IMR-90 (cell line): ENCODE measurements at regions not wholly inside any gene's neighbourhood (a gene's known extent, or its start where the extent isn't known, plus 50 kb on each side); places are given as distances from the start of the nearest gene placed in this dataset.

Experiments
- ATAC-seq: fragments of 200-7000 bp; cut with Tn5 transposase; 2 replicates; pipeline ENCODE4 v1.9.1; 2020; ENCODE audit warnings: low read depth, mild to moderate bottlenecking, moderate library complexity
- BruUV-seq: library from RNA; stranded (reverse); fragments of 400-500 nt; replicated peaks from 2 replicates; lab custom pipeline; 2021; lab: Mats Ljungman, UMichigan
- CTCF ChIA-PET: fragments of 300-600 bp; formaldehyde crosslinking; extraction: SDS; loops from one replicate; lab custom pipeline; 2021; ENCODE audit warnings: antibody characterized with exemption; lab: Yijun Ruan, JAX
- POLR2A ChIA-PET: fragments of 300-600 bp; sonication (Branson Sonifier 250); formaldehyde crosslinking; loops from one replicate; lab custom pipeline; 2022; ENCODE audit warnings: antibody characterized with exemption; ENCODE audit not compliant: unreplicated experiment; lab: Charles Lee
- DNase-seq: peaks from one replicate; pipeline ENCODE4 v3.0.0; 2013
- H2AFZ ChIP-seq: replicated peaks from 2 replicates; pipeline ENCODE3; 2013; ENCODE audit warnings: low read length, mild to moderate bottlenecking; ENCODE audit not compliant: poor library complexity
- H2AK5ac ChIP-seq: 2 replicates; pipeline ENCODE4 v1.6.1; 2013; ENCODE audit warnings: low read depth, low read length, inconsistent platforms
- H2AK9ac ChIP-seq: replicated peaks from 2 replicates; pipeline ENCODE3; 2013; ENCODE audit warnings: mild to moderate bottlenecking, low read depth, low read length, moderate library complexity; ENCODE audit not compliant: poor library complexity
- H2BK120ac ChIP-seq: 2 replicates; pipeline ENCODE4 v1.6.1; 2013; ENCODE audit warnings: low read depth, low read length, inconsistent platforms
- H2BK15ac ChIP-seq: 3 replicates; pipeline ENCODE4 v1.6.1; 2013; ENCODE audit warnings: low read depth, low read length, inconsistent platforms
- H2BK20ac ChIP-seq: 2 replicates; pipeline ENCODE4 v1.6.1; 2013; ENCODE audit warnings: low read depth, mild to moderate bottlenecking, inconsistent platforms, low read length, moderate library complexity
- H2BK5ac ChIP-seq: 2 replicates; pipeline ENCODE4 v1.6.1; 2013; ENCODE audit warnings: mild to moderate bottlenecking, low read depth, low read length, inconsistent platforms; ENCODE audit not compliant: poor library complexity, severe bottlenecking
- H3K14ac ChIP-seq: replicated peaks from 2 replicates; pipeline ENCODE4 v1.6.1; 2013; ENCODE audit warnings: low read depth, low read length, inconsistent platforms
- H3K18ac ChIP-seq: 2 replicates; pipeline ENCODE4 v1.6.1; 2013; ENCODE audit warnings: low read depth, low read length, control low read depth
- H3K23ac ChIP-seq: 2 replicates; pipeline ENCODE4 v1.6.1; 2013; ENCODE audit warnings: low read depth, low read length, inconsistent platforms
- H3K27ac ChIP-seq: 2 replicates; pipeline ENCODE4 v1.5.1; 2013; ENCODE audit warnings: mild to moderate bottlenecking, control low read depth, low read length; ENCODE audit not compliant: insufficient read depth
- H3K27me3 ChIP-seq: 2 replicates; pipeline ENCODE4 v1.6.1; 2013; ENCODE audit warnings: low read length; ENCODE audit not compliant: control insufficient read depth, insufficient read depth
- H3K36me3 ChIP-seq: 2 replicates; pipeline ENCODE4 v1.6.1; 2013; ENCODE audit warnings: low read length, mixed read lengths; ENCODE audit not compliant: control insufficient read depth, insufficient read depth
- H3K4ac ChIP-seq: 2 replicates; pipeline ENCODE4 v1.6.1; 2013; ENCODE audit warnings: low read depth, low read length, inconsistent platforms
- H3K4me1 ChIP-seq: 2 replicates; pipeline ENCODE4 v1.6.1; 2013; ENCODE audit warnings: low read length, mixed read lengths; ENCODE audit not compliant: control insufficient read depth, insufficient read depth
- H3K4me2 ChIP-seq: 2 replicates; pipeline ENCODE4 v1.6.1; 2013; ENCODE audit warnings: low read depth, mild to moderate bottlenecking, control low read depth, low read length, moderate library complexity
- H3K4me3 ChIP-seq: 2 replicates; pipeline ENCODE4 v1.5.1; 2013; ENCODE audit warnings: low read depth, mild to moderate bottlenecking, control low read depth, low read length, moderate library complexity; ENCODE audit not compliant: insufficient read depth
- H3K56ac ChIP-seq: 2 replicates; pipeline ENCODE4 v1.6.1; 2013; ENCODE audit warnings: low read length, inconsistent platforms; ENCODE audit not compliant: insufficient read depth; ENCODE audit errors: extremely low read depth
- H3K79me1 ChIP-seq, 2 experiments: 2 replicates each; pipeline ENCODE4 v1.6.1; 2013; ENCODE audit warnings: low read length in 2 of 2, inconsistent platforms in 1 of 2, low read depth in 1 of 2
- H3K9ac ChIP-seq: 2 replicates; pipeline ENCODE4 v1.6.1; 2013; ENCODE audit warnings: low read depth, low read length, control low read depth
- H3K9me1 ChIP-seq: 2 replicates; pipeline ENCODE4 v1.6.1; 2013; ENCODE audit warnings: low read length, inconsistent platforms; ENCODE audit not compliant: insufficient read depth
- H3K9me3 ChIP-seq: 2 replicates; pipeline ENCODE4 v1.6.1; 2013; ENCODE audit warnings: low read length; ENCODE audit not compliant: control insufficient read depth, insufficient read depth
- H4K20me1 ChIP-seq: 2 replicates; pipeline ENCODE4 v1.6.1; 2013; ENCODE audit warnings: low read length, inconsistent platforms; ENCODE audit not compliant: insufficient read depth
- H4K5ac ChIP-seq: 2 replicates; pipeline ENCODE4 v1.6.1; 2013; ENCODE audit warnings: mild to moderate bottlenecking, low read depth, low read length, control low read depth
- H4K8ac ChIP-seq, 2 experiments: 2 replicates each; pipeline ENCODE4 v1.6.1; 2013; ENCODE audit warnings: low read depth in 2 of 2, low read length in 2 of 2, control low read depth in 1 of 2, inconsistent platforms in 1 of 2
- H4K91ac ChIP-seq: 2 replicates; pipeline ENCODE4 v1.6.1; 2013; ENCODE audit warnings: low read depth, low read length, inconsistent platforms; ENCODE audit not compliant: insufficient read depth
- CTCF ChIP-seq: conservative IDR thresholded peaks from 2 replicates; pipeline ENCODE4 v1.5.1; 2012; ENCODE audit warnings: mild to moderate bottlenecking, low read depth, low read length, improper control_type of control experiment
- ELK1 ChIP-seq: fragments of 150-350 bp; IDR thresholded peaks from 2 replicates; pipeline ENCODE4 v1.6.1; 2016; ENCODE audit warnings: low read depth, mild to moderate bottlenecking, low read length, moderate library complexity, borderline replicate concordance
- FOS ChIP-seq: fragments of 150-350 bp; IDR thresholded peaks from 2 replicates; pipeline ENCODE4 v1.6.1; 2016; ENCODE audit warnings: low read depth, low read length
- MAFK ChIP-seq: IDR thresholded peaks from 2 replicates; pipeline ENCODE4 v1.6.1; 2012; ENCODE audit warnings: low read depth, low read length, improper control_type of control experiment
- POLR2A ChIP-seq: IDR thresholded peaks from 2 replicates; pipeline ENCODE4 v1.6.1; 2012; ENCODE audit warnings: mild to moderate bottlenecking, low read depth, low read length
- RAD21 ChIP-seq: IDR thresholded peaks from 2 replicates; pipeline ENCODE4 v1.6.1; 2012; ENCODE audit warnings: low read length, improper control_type of control experiment
- SMC3 ChIP-seq: fragments of 150-350 bp; IDR thresholded peaks from 2 replicates; pipeline ENCODE4 v1.6.1; 2016; ENCODE audit warnings: low read depth, mild to moderate bottlenecking, antibody characterized with exemption, low read length, moderate library complexity
- USF2 ChIP-seq: fragments of 150-350 bp; IDR thresholded peaks from 2 replicates; pipeline ENCODE4 v1.6.1; 2017; ENCODE audit warnings: mild to moderate bottlenecking, antibody characterized with exemption, low read length, low read depth
- WGBS, 2 experiments: methylation state at CpG; one replicate each; pipeline versions ENCODE4 v1.1.5 to v1.1.7; 2013; ENCODE audit warnings: missing lambda C conversion rate in 2 of 2; ENCODE audit not compliant: insufficient read length in 1 of 2; ENCODE audit errors: extremely low coverage in 2 of 2; 5-methylcytosine and 5-hydroxymethylcytosine counted together
- dilution Hi-C: fragments of 300-500 bp; cut with HindIII; formaldehyde crosslinking; loops from one replicate; pipeline ENCODE4 v1.14.3; 2018; ENCODE audit warnings: low sequenced_read_pairs; ENCODE audit not compliant: unreplicated experiment
- in situ Hi-C: fragments of 300-500 bp; cut with MboI; formaldehyde crosslinking; loops from 3 replicates; pipeline ENCODE4 v1.14.3; 2019; ENCODE audit warnings: low sequenced_read_pairs, inconsistent platforms, mixed read lengths
- intact Hi-C: fragments of 100-400 bp; cut with micrococcal nuclease; formaldehyde crosslinking; loops from 2 replicates; pipeline ENCODE4 v1.10.0; 2022

GRCh38 chr9:3732077-3733038 is 206.6 kb upstream of the RFX3 start:
- H3K18ac ChIP-seq = no peak overlapping the region; the same call in 1 of the 2 replicates
- TF ChIP-seq FOS (0 out of 2 replicates have a peak, but pooled peaks have one; percentile 14), SMC3 (peak; percentile 94), POLR2A (0 out of 2 replicates have a peak, but pooled peaks have one; percentile 40), MAFK (no peak), USF2 (no peak), RAD21 (peak; percentile 93), ELK1 (no peak), CTCF (peak; percentile 89)
- intact Hi-C loops (loop anchor here (1.0 to 10.0 kb wide), 11 partner anchors 172 to 642 kb away; no protein-coding TSS in a partner anchor), in situ Hi-C loops (loop anchor here (5.0 to 25.0 kb wide), 3 partner anchors 330 to 630 kb away; no protein-coding TSS in a partner anchor), dilution Hi-C loops (no loop called here)
- peak; percentile 90 for DNase-seq
- peak overlapping the region; percentile 78 for H3K56ac ChIP-seq
- H2BK120ac ChIP-seq = peak overlapping the region; percentile 50
- no peaks in the 10 kb centered on the region for H3K79me1 ChIP-seq
- H4K5ac ChIP-seq = no peak overlapping the region
- peaks cover 3% of the 10 kb centered on the region for H3K4me1 ChIP-seq
- peak overlapping the region; percentile 33; the same call in 1 of the 2 replicates for H3K14ac ChIP-seq
- POLR2A ChIA-PET = no interaction called here
- peak overlapping the region; percentile 35; the same call in 1 of the 2 replicates for H3K9ac ChIP-seq
- H2BK5ac ChIP-seq = peak overlapping the region; percentile 78
- no peak overlapping the region for H2AK9ac ChIP-seq
- H4K20me1 ChIP-seq = no peaks in the 10 kb centered on the region
- no peak overlapping the region for H2AFZ ChIP-seq
- peak overlapping the region in 1 of 2 experiments; percentile 51; a peak in 1 of 4 replicates for H4K8ac ChIP-seq
- H3K9me3 ChIP-seq = no peaks in the 10 kb centered on the region
- H3K36me3 ChIP-seq = no peaks in the 10 kb centered on the region
- no peak overlapping the region for H2AK5ac ChIP-seq
- peak overlapping the region; percentile 10; the same call in 1 of the 2 replicates for H3K4me3 ChIP-seq
- ATAC-seq = peak; percentile 99
- no CpG with 5 or more reads among the region's 7 CpGs for WGBS, 2 experiments
- no TSS peak for BruUV-seq
- peak overlapping the region; percentile 54; the same call in 1 of the 2 replicates for H2BK20ac ChIP-seq
- H3K27me3 ChIP-seq = no peaks in the 10 kb centered on the region
- H3K4me2 ChIP-seq = peak overlapping the region; percentile 60; the same call in 1 of the 2 replicates
- H3K27ac ChIP-seq = peak overlapping the region; percentile 19; the same call in 1 of the 2 replicates
- H3K4ac ChIP-seq = no peak overlapping the region
- no peak overlapping the region for H2BK15ac ChIP-seq
- H4K91ac ChIP-seq = no peak overlapping the region
- H3K23ac ChIP-seq = no peak overlapping the region
- no peaks in the 10 kb centered on the region; the same call in 1 of the 2 replicates for H3K9me1 ChIP-seq
- CTCF ChIA-PET = interaction anchor here (0.5 to 3.2 kb wide), 7 partner anchors 241 to 635 kb away, joined by 3 to 15 read pairs (median 3); no protein-coding TSS in a partner anchor
